Natural killer cell treated with Interleukin-12 subunit alpha and Interleukin-12 subunit beta and Interleukin-15 and Interleukin-18, amount 100 ng/mL, for 72 hours (primary cell): ENCODE measurements at regions not wholly inside any gene's neighbourhood (a gene's known extent, or its start where the extent isn't known, plus 50 kb on each side); places are given as distances from the start of the nearest gene placed in this dataset.
"Not testable (repeated sequence)": the region's sequence is repeated elsewhere in the genome, so short reads cannot be mapped to it uniquely, and the experiment has no call there.

ENCODE experiments used
- ATAC-seq, 2 donors: fragments of 150-1000 bp; cut with Tn5 transposase in 1 of 2; sonication (Bioruptor Pico), chemical (Tn5 transposase) in 1 of 2; 2 replicates each; pipeline ENCODE4 v1.10.0; 2021
- DNase-seq: peaks from one replicate; pipeline ENCODE4 v3.0.0; 2022; ENCODE audit warnings: low spot score
- H3K27ac Mint-ChIP-seq, 2 donors: 1 replicate in 1 of 2; 2 replicates in 1 of 2; pipeline ENCODE4 v1.8.0; 2022; ENCODE audit warnings: mixed read lengths in 2 of 2, mild to moderate bottlenecking in 1 of 2, moderate library complexity in 1 of 2
- H3K27me3 Mint-ChIP-seq, 2 donors: 1 replicate in 1 of 2; 2 replicates in 1 of 2; pipeline ENCODE4 v1.8.0; 2022; ENCODE audit warnings: mixed read lengths in 2 of 2
- H3K36me3 Mint-ChIP-seq: one replicate; pipeline ENCODE4 v1.8.0; 2022; ENCODE audit warnings: mixed read lengths
- H3K4me1 Mint-ChIP-seq, 2 donors: 1 replicate in 1 of 2; 2 replicates in 1 of 2; pipeline ENCODE4 v1.8.0; 2022; ENCODE audit warnings: low read depth in 2 of 2, mixed read lengths in 2 of 2, mild to moderate bottlenecking in 1 of 2
- H3K4me3 Mint-ChIP-seq: one replicate; pipeline ENCODE4 v1.8.0; 2022; ENCODE audit warnings: mixed read lengths
- H3K9me3 Mint-ChIP-seq: 2 replicates; pipeline ENCODE4 v1.8.0; 2022; ENCODE audit warnings: mixed read lengths

DNA sequence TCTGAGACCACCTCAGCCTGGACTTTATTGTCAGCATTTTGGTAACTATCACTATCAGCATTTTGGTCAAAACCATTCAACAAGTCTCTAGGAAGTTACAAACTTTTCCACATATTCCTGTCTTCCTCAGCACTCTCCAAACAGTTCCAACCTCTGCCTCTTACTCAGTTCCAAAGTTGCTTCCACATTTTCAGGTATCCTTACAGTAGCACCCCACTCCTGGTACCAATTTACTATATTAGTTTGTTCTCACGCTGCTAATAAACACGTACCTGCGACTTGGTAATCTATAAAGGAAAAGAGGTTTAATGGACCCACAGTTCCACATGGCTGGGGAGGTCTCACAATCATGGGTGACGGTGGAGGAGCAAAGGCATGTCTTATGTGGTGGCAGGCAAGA is 551.3 kb downstream of the DMRTA1 start:
- DNase-seq: no peak
- Mint-ChIP-seq H3K9me3 (peaks cover 33% of the 10 kb centered on the region), H3K27me3 (no peaks in the 10 kb centered on the region), H3K36me3 (peaks cover 17% of the 10 kb centered on the region), H3K4me1 (no peaks in the 10 kb centered on the region), H3K4me3 (no peak overlapping the region), H3K27ac (no peak overlapping the region)
- no peak for ATAC-seq

GRCh38 chr9:23005156-23005555 is 558.5 kb downstream of the DMRTA1 start:
- no peak overlapping the region for H3K4me3 Mint-ChIP-seq
- ATAC-seq (no peak), DNase-seq (no peak)
- H3K9me3 Mint-ChIP-seq: peaks cover 14% of the 10 kb centered on the region
- H3K36me3 Mint-ChIP-seq: no peaks in the 10 kb centered on the region
- H3K27ac Mint-ChIP-seq: no peak overlapping the region
- no peaks in the 10 kb centered on the region for H3K27me3 Mint-ChIP-seq
- no peaks in the 10 kb centered on the region for H3K4me1 Mint-ChIP-seq

DNA sequence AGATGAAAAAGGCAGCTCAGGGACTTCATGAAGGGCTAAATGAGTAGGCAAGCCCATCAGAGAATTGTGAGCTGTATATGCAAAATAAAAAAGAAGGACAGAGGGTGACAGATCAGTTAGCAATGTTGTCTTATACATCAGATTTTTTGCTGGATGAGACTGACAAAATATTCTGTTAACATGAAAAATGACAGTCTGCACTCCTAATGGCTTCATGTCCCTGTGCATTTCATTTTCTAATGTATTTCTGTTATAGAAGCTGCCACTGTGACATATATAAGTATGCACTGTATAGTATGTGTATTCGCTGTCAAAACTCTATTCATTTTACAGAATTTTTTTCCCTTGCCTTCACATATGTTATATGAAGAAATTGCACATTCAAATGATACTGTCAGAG is 559.5 kb downstream of the DMRTA1 start:
- H3K27ac Mint-ChIP-seq: no peak overlapping the region
- ATAC-seq (no peak), DNase-seq (no peak)
- H3K9me3 Mint-ChIP-seq: peaks cover 15% of the 10 kb centered on the region
- H3K27me3 Mint-ChIP-seq: no peaks in the 10 kb centered on the region
- H3K4me3 Mint-ChIP-seq: no peak overlapping the region
- no peaks in the 10 kb centered on the region for H3K36me3 Mint-ChIP-seq
- no peaks in the 10 kb centered on the region for H3K4me1 Mint-ChIP-seq

DNA sequence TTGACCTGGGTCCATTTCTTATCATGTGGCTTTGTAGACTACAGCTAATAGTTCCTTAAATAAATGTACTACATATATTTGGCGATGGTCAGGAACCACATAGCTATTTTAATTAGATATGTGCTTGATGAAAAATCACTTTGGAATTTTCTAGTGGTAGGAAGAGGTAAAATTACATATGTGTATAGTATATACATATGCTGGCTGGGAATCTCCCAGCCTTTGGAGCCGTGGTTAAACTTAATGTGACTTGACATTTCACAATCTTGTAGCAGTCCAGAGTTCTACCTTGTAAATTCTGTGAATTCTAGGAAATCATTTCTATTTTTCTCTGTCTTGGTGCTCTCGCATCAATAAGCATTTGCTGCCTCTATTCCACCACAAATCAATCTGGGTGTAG is 565.0 kb downstream of the DMRTA1 start:
- ATAC-seq (no peak), DNase-seq (no peak)
- Mint-ChIP-seq H3K27me3 (no peaks in the 10 kb centered on the region), H3K4me1 (no peaks in the 10 kb centered on the region), H3K36me3 (no peaks in the 10 kb centered on the region), H3K9me3 (peaks cover 7% of the 10 kb centered on the region), H3K27ac (no peak overlapping the region), H3K4me3 (no peak overlapping the region)

GRCh38 chr9:23015557-23015956 is 568.9 kb downstream of the DMRTA1 start:
- Mint-ChIP-seq H3K9me3 (peaks cover 6% of the 10 kb centered on the region), H3K4me3 (no peak overlapping the region), H3K27ac (no peak overlapping the region), H3K27me3 (no peaks in the 10 kb centered on the region), H3K4me1 (no peaks in the 10 kb centered on the region), H3K36me3 (no peaks in the 10 kb centered on the region)
- ATAC-seq: no peak
- DNase-seq: no peak

DNA sequence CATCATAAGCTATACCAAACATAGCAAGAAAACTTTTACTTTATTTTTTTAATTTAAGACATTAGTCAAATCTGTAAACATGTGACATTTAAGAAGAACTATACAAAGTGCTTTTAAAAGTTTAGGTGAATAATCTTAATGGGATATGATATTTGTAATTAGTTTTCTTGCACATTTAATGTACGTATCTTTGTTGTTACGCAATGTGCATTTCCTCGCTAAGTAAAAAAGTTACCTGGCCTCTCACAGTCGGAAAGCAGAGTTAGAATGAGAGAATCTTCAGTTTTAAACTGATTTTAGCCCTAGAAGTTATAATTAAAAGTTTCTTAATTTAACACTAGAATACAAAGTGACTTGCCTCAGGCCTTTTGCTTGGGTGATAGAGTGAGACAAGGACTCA is 589.8 kb downstream of the DMRTA1 start:
- Mint-ChIP-seq H3K4me3 (no peak overlapping the region), H3K27ac (no peak overlapping the region), H3K9me3 (peaks cover 13% of the 10 kb centered on the region), H3K36me3 (peaks cover 4% of the 10 kb centered on the region), H3K4me1 (no peaks in the 10 kb centered on the region), H3K27me3 (no peaks in the 10 kb centered on the region)
- no peak for ATAC-seq
- no peak for DNase-seq

DNA sequence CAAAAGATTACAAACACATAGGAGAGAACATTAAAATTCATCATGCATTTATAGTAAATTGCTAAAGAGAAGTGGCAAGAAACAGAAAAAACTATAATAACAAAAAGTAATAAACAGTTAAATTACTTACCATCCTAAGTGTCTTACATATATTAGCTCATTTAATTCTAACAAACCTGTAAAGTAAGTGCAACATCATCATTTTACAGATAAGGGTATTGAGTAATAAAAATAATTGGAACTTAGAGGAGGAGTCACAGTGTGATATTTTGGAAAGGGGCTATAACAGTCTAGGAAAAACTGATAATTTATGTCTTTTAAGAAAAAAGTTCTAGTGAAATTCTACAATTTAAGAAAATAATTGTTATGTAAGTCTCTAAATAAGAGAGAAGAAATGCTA is 592.8 kb downstream of the DMRTA1 start:
- ATAC-seq (no peak), DNase-seq (no peak)
- no peaks in the 10 kb centered on the region for H3K4me1 Mint-ChIP-seq
- H3K36me3 Mint-ChIP-seq: peaks cover 5% of the 10 kb centered on the region
- H3K27me3 Mint-ChIP-seq: no peaks in the 10 kb centered on the region
- H3K9me3 Mint-ChIP-seq: peaks cover 16% of the 10 kb centered on the region
- no peak overlapping the region for H3K4me3 Mint-ChIP-seq
- H3K27ac Mint-ChIP-seq: no peak overlapping the region

DNA sequence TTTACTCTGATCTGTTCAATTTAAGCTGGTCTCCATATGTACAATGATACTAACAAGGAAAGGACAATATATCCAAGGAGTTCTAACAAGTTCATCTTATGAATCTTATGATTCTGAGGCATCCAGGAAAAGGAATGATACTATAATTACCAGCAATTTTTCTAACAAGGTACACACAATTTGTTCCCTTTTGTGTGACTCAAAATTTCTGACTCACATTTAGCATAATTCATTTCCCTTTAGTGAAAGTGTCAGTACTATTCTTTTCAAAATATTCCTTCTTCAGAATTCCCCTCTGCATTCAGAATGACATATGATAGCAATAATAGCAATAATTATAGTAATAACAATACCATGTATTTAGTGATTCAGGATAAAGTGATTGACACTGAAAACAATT is 594.8 kb downstream of the DMRTA1 start:
- DNase-seq: no peak
- Mint-ChIP-seq H3K36me3 (peaks cover 5% of the 10 kb centered on the region), H3K4me3 (no peak overlapping the region), H3K4me1 (no peaks in the 10 kb centered on the region), H3K27me3 (no peaks in the 10 kb centered on the region), H3K9me3 (peaks cover 17% of the 10 kb centered on the region), H3K27ac (no peak overlapping the region)
- no peak for ATAC-seq

GRCh38 chr9:23044549-23044948 is 597.9 kb downstream of the DMRTA1 start:
- DNase-seq (no peak), ATAC-seq (no peak)
- H3K9me3 Mint-ChIP-seq: peaks cover 23% of the 10 kb centered on the region
- H3K36me3 Mint-ChIP-seq: peaks cover 5% of the 10 kb centered on the region
- no peaks in the 10 kb centered on the region for H3K27me3 Mint-ChIP-seq
- H3K4me3 Mint-ChIP-seq: no peak overlapping the region
- H3K4me1 Mint-ChIP-seq: no peaks in the 10 kb centered on the region
- no peak overlapping the region for H3K27ac Mint-ChIP-seq

DNA sequence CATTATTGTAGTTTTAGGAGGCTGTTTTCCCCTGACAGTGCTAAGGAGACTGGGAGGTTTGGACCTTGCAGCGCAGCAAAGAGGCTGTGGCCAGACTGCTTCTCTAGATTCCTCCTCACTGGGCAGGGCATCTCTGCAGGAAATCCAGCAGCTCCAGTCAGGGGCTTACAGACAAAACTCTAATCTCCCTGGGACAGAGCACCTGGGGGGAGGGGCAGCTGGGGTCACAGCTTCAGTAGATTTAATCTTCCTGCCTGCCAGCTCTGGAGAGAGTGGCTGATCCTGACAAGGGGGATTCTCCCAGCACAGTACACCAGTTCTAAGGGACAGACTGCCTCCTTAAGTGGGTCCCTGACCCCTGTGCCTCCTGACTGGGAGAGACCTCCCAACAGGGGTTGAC is 599.4 kb downstream of the DMRTA1 start:
- not testable (repeated sequence) for DNase-seq, H3K4me3 Mint-ChIP-seq, ATAC-seq, H3K4me1 Mint-ChIP-seq, H3K27ac Mint-ChIP-seq, H3K27me3 Mint-ChIP-seq, H3K36me3 Mint-ChIP-seq
- peaks cover 22% of the 10 kb centered on the region for H3K9me3 Mint-ChIP-seq

GRCh38 chr9:23050548-23050947 is 603.9 kb downstream of the DMRTA1 start:
- H3K36me3 Mint-ChIP-seq: no peaks in the 10 kb centered on the region
- ATAC-seq: no peak

GRCh38 chr9:23073136-23073535 is 626.5 kb downstream of the DMRTA1 start:
- H3K4me1 Mint-ChIP-seq: no peaks in the 10 kb centered on the region
- no peak overlapping the region for H3K4me3 Mint-ChIP-seq
- no peak overlapping the region for H3K27ac Mint-ChIP-seq
- H3K9me3 Mint-ChIP-seq: peaks cover 6% of the 10 kb centered on the region
- H3K36me3 Mint-ChIP-seq: peaks cover 4% of the 10 kb centered on the region
- H3K27me3 Mint-ChIP-seq: no peaks in the 10 kb centered on the region
- no peak for DNase-seq
- no peak for ATAC-seq

More at GRCh38 chr9:23050548-23050947, 603.9 kb downstream of the DMRTA1 start:
- Mint-ChIP-seq H3K4me1 (no peaks in the 10 kb centered on the region), H3K27me3 (no peaks in the 10 kb centered on the region), H3K27ac (no peak overlapping the region), H3K4me3 (no peak overlapping the region), H3K9me3 (peaks cover 13% of the 10 kb centered on the region)
- DNase-seq: no peak

DNA sequence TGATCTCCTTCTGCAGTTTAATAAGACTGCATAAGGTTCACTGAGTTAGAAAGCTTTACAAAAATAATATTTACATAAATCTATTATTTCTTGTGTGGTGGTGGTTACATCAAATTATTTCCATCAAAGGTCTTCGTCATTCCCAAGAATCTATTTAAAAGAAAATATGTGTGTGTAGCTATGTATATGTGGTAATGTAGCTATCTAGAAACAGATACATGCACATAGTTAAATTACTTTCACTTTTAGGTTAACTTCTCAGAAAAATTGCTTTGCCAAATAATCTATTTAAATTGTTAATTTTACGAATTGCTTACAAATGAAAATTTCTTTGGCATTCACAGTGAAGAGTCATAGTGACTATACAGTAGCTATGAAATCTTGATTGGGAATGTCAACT is 633.2 kb downstream of the DMRTA1 start:
- Mint-ChIP-seq H3K4me3 (no peak overlapping the region), H3K27ac (no peak overlapping the region), H3K4me1 (no peaks in the 10 kb centered on the region), H3K36me3 (peaks cover 12% of the 10 kb centered on the region), H3K9me3 (peaks cover 21% of the 10 kb centered on the region), H3K27me3 (no peaks in the 10 kb centered on the region)
- ATAC-seq (no peak), DNase-seq (no peak)

DNA sequence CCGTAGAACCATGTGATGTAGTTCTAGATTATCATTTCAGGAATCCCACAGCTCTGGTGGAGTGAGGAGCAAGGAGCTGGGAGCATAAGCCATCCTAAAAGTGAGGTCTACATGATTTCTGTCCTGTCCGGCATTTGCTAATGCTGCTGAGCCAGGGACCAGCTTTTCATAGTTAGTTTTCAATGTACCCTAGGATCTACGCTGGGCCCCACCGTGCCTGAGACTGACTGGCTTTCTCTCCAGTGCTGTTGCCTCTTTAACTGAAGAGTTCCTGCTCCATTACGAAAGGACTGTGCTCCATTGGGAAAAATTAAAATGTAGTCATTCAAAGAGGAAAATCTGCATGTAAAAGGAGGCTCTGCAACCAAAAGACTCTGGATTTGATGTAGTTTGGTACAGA is 634.8 kb downstream of the DMRTA1 start:
- H3K4me3 Mint-ChIP-seq: no peak overlapping the region
- no peak overlapping the region for H3K27ac Mint-ChIP-seq
- peaks cover 28% of the 10 kb centered on the region for H3K9me3 Mint-ChIP-seq
- no peaks in the 10 kb centered on the region for H3K27me3 Mint-ChIP-seq
- H3K36me3 Mint-ChIP-seq: peaks cover 12% of the 10 kb centered on the region
- H3K4me1 Mint-ChIP-seq: no peaks in the 10 kb centered on the region
- ATAC-seq (no peak), DNase-seq (no peak)

- Mint-ChIP-seq H3K9me3 (peaks cover 18% of the 10 kb centered on the region), H3K27ac (no peak overlapping the region), H3K36me3 (peaks cover 6% of the 10 kb centered on the region), H3K27me3 (no peaks in the 10 kb centered on the region), H3K4me1 (no peaks in the 10 kb centered on the region), H3K4me3 (no peak overlapping the region)
- DNase-seq: no peak
- no peak for ATAC-seq
Observed at GRCh38 chr9:23088932-23089364, 642.3 kb downstream of the DMRTA1 start.
